HepG2 (cell line): ENCODE measurements at regions not wholly inside any gene's neighbourhood (a gene's known extent, or its start where the extent isn't known, plus 50 kb on each side); places are given as distances from the start of the nearest gene placed in this dataset.

Experiments used
- ATAC-seq: fragments of 200-7000 bp; cut with Tn5 transposase; 3 replicates; pipeline ENCODE4 v1.9.1; 2020; ENCODE audit warnings: mild to moderate bottlenecking, moderate library complexity
- BruUV-seq: library from RNA; stranded (reverse); fragments of 400-500 nt; replicated peaks from 2 replicates; lab custom pipeline; 2021; lab: Mats Ljungman, UMichigan
- CTCF ChIA-PET: fragments of 300-600 bp; formaldehyde crosslinking; extraction: SDS; loops from one replicate; lab custom pipeline; 2021; ENCODE audit warnings: low total read pairs, inconsistent platforms, low intra/inter-chr PET ratio; lab: Yijun Ruan, JAX
- POLR2A ChIA-PET: fragments of 350-600 bp; sonication (Branson Sonifier 250); formaldehyde crosslinking; loops from one replicate; lab custom pipeline; 2020; ENCODE audit warnings: antibody characterized with exemption, inconsistent platforms; lab: Yijun Ruan, JAX
- DNase-seq: peaks from one replicate; pipeline ENCODE4 v3.0.0-alpha.2; 2015; ENCODE audit warnings: low spot score
- FAIRE-seq: peaks from 3 replicates; lab custom pipeline; 2011; peaks lifted over from hg19 to GRCh38; lab: Jason Lieb, UNC
- H2AFZ ChIP-seq: one replicate; pipeline ENCODE4 v1.6.1; 2011; ENCODE audit warnings: low read length, inconsistent platforms
- H3K27ac ChIP-seq: fragments of 300-600 bp; 3 replicates; pipeline ENCODE4 v1.8.0; 2011; ENCODE audit warnings: mixed run types, mild to moderate bottlenecking, mixed read lengths, low read length, inconsistent platforms; ENCODE audit not compliant: insufficient read depth; ENCODE audit errors: extremely low read length
- H3K27me3 ChIP-seq, 2 experiments: fragments of 200-600 bp in 1 of 2; 2 replicates in 1 of 2; 3 replicates in 1 of 2; pipeline versions ENCODE4 v1.6.0 to v1.8.0; 2011; ENCODE audit warnings: low read length in 2 of 2, mild to moderate bottlenecking in 2 of 2, moderate library complexity in 2 of 2, inconsistent platforms in 1 of 2; ENCODE audit not compliant: insufficient read depth in 2 of 2, control insufficient read depth in 1 of 2
- H3K36me3 ChIP-seq, 2 experiments: fragments of 200-600 bp in 1 of 2; replicated peaks in 1 of 2; 2 replicates in 1 of 2; 3 replicates in 1 of 2; pipeline versions ENCODE4 v1.5.1 to v1.8.0; 2011; ENCODE audit warnings: low read length in 2 of 2, inconsistent platforms in 1 of 2; ENCODE audit not compliant: insufficient read depth in 2 of 2, control insufficient read depth in 1 of 2
- H3K4me1 ChIP-seq: 2 replicates; pipeline ENCODE4 v1.5.1; 2012; ENCODE audit warnings: low read length, inconsistent platforms; ENCODE audit not compliant: insufficient read depth
- H3K4me2 ChIP-seq: 2 replicates; pipeline ENCODE4 v1.6.0; 2011; ENCODE audit warnings: low read depth, low read length, inconsistent platforms
- H3K4me3 ChIP-seq, 3 experiments: fragments of 200-600 bp in 1 of 3; sonication (generic), shearing (Covaris generic) in 1 of 3; replicated peaks in 1 of 3; 2 replicates each; pipeline ENCODE4 v1.5.1; 2011 to 2016; ENCODE audit warnings: low read length in 3 of 3, inconsistent platforms in 2 of 3, low read depth in 2 of 3, mild to moderate bottlenecking in 2 of 3, control low read depth in 1 of 3, mixed read lengths in 1 of 3; ENCODE audit not compliant: insufficient read depth in 1 of 3
- H3K79me2 ChIP-seq: one replicate; pipeline ENCODE4 v1.6.1; 2011; ENCODE audit warnings: low read length, inconsistent platforms; ENCODE audit not compliant: insufficient read depth
- H3K9ac ChIP-seq: 2 replicates; pipeline ENCODE4 v1.6.0; 2011; ENCODE audit warnings: mild to moderate bottlenecking, low read depth, low read length, inconsistent platforms; ENCODE audit not compliant: insufficient read depth
- H3K9me3 ChIP-seq: 2 replicates; pipeline ENCODE4 v1.5.1; 2012; ENCODE audit warnings: mild to moderate bottlenecking, low read length
- H4K20me1 ChIP-seq: 2 replicates; pipeline ENCODE4 v1.6.0; 2011; ENCODE audit warnings: inconsistent platforms, mild to moderate bottlenecking, low read length, moderate library complexity; ENCODE audit not compliant: insufficient read depth
- CEBPB ChIP-seq: IDR thresholded peaks from 2 replicates; pipeline ENCODE4 v1.6.1; 2011; ENCODE audit warnings: low read depth, low read length, improper control_type of control experiment, borderline replicate concordance
- CEBPG ChIP-seq: IDR thresholded peaks from 2 replicates; pipeline ENCODE4 v1.6.1; 2016
- TMF1 ChIP-seq: sonication (generic); formaldehyde crosslinking; IDR thresholded peaks from 2 replicates; pipeline ENCODE4 v1.8.1; 2022; ENCODE audit warnings: low read depth, missing genetic modification reagents
- USF2 ChIP-seq, 2 experiments: sonication (generic) in 1 of 2; formaldehyde crosslinking in 1 of 2; IDR thresholded peaks; 2 replicates each; pipeline versions ENCODE4 v1.5.1 to v1.6.1; 2011 to 2020; ENCODE audit warnings: borderline replicate concordance in 1 of 2, low read depth in 1 of 2, low read length in 1 of 2, mild to moderate bottlenecking in 1 of 2, missing genetic modification reagents in 1 of 2, moderate library complexity in 1 of 2
- ZBTB40 ChIP-seq, 2 experiments: fragments of 450-650 bp in 1 of 2; sonication (generic) in 1 of 2; formaldehyde crosslinking in 1 of 2; IDR thresholded peaks; 2 replicates each; pipeline versions ENCODE4 v1.6.1 to v1.8.0; 2016 to 2022; ENCODE audit warnings: antibody characterized with exemption in 1 of 2, mild to moderate bottlenecking in 1 of 2, missing genetic modification reagents in 1 of 2
- ZNF329 ChIP-seq: sonication (generic); formaldehyde crosslinking; IDR thresholded peaks from 2 replicates; pipeline ENCODE4 v1.9.0; 2021; ENCODE audit warnings: low read depth, mild to moderate bottlenecking, missing genetic modification reagents
- WGBS: methylation state at CpG from one replicate; pipeline ENCODE4 v1.1.6; 2017; ENCODE audit warnings: low lambda C conversion rate; 5-methylcytosine and 5-hydroxymethylcytosine counted together
- in situ Hi-C: cut with HindIII; loops from 2 replicates; pipeline ENCODE4 v1.10.0; 2017; ENCODE audit warnings: low pct_unique_long_range_greater_than_20kb; ENCODE audit not compliant: extremely low pct_ligation_motif_present
- intact Hi-C: fragments of 100-400 bp; cut with micrococcal nuclease; formaldehyde crosslinking; loops from one replicate; pipeline ENCODE4 v1.10.0; 2022; ENCODE audit not compliant: unreplicated experiment

GRCh38 chr1:173405834-173406233, 71.3 kb upstream of the PRDX6 start:
- H3K4me2 ChIP-seq = no peak overlapping the region
- H3K9me3 ChIP-seq = no peaks in the 10 kb centered on the region
- ChIA-PET POLR2A (no interaction called here), CTCF (no interaction called here)
- 100% methylated on average over 3 of the region's 3 CpGs for WGBS
- intact Hi-C loops = loop anchor here (5.0 kb wide), 1 partner anchor 659 kb away; no protein-coding TSS in a partner anchor
- no peaks in the 10 kb centered on the region for H3K36me3 ChIP-seq
- BruUV-seq = no TSS peak
- no peak for DNase-seq
- no peak overlapping the region for H2AFZ ChIP-seq
- no peak for FAIRE-seq
- no peaks in the 10 kb centered on the region for H4K20me1 ChIP-seq
- in situ Hi-C loops = no loop called here
- H3K27me3 ChIP-seq = no peaks in the 10 kb centered on the region
- TF ChIP-seq TMF1 (CRISPR knock-in tag) = no peak
- peak; percentile 64 for TF ChIP-seq CEBPB
- no peak for TF ChIP-seq ZNF329 (CRISPR knock-in tag)
- TF ChIP-seq CEBPG = 0 out of 2 replicates have a peak, but pooled peaks have one; percentile 13
- H3K4me1 ChIP-seq = no peaks in the 10 kb centered on the region
- H3K27ac ChIP-seq = no peak overlapping the region
- no peak overlapping the region for H3K4me3 ChIP-seq
- no peak for ATAC-seq
- no peak overlapping the region for H3K9ac ChIP-seq
- no peaks in the 10 kb centered on the region for H3K79me2 ChIP-seq

GRCh38 chr1:173406783-173407230, 70.3 kb upstream of the PRDX6 start:
- FAIRE-seq = no peak
- Histone ChIP-seq H3K9ac (no peak overlapping the region), H3K27ac (no peak overlapping the region), H3K36me3 (no peaks in the 10 kb centered on the region), H2AFZ (no peak overlapping the region), H3K4me1 (no peaks in the 10 kb centered on the region), H3K79me2 (no peaks in the 10 kb centered on the region), H4K20me1 (no peaks in the 10 kb centered on the region), H3K27me3 (no peaks in the 10 kb centered on the region), H3K9me3 (no peaks in the 10 kb centered on the region), H3K4me3 (no peak overlapping the region), H3K4me2 (no peak overlapping the region)
- intact Hi-C loops = loop anchor here (5.0 kb wide), 1 partner anchor 660 kb away; no protein-coding TSS in a partner anchor
- in situ Hi-C loops = no loop called here
- ChIA-PET CTCF (no interaction called here), POLR2A (no interaction called here)
- BruUV-seq = no TSS peak
- ATAC-seq = no peak
- DNase-seq = no peak
- 87% methylated on average over 8 of the region's 8 CpGs for WGBS
- TF ChIP-seq USF2 (IDR thresholded peaks at IDR 0.05; ENCODE audit: low read depth, low read length) = no peak
- no peak for TF ChIP-seq USF2 (CRISPR knock-in tag; IDR thresholded peaks at IDR 0.05; ENCODE audit: borderline replicate concordance)
- no peak for TF ChIP-seq ZBTB40 (IDR thresholded peaks at IDR 0.05)
- no peak for TF ChIP-seq ZBTB40 (CRISPR knock-in tag; IDR thresholded peaks at IDR 0.05)
